GM21529 (cell line): ENCODE measurements at regions not wholly inside any gene's neighbourhood (a gene's known extent, or its start where the extent isn't known, plus 50 kb on each side); places are given as distances from the start of the nearest gene placed in this dataset.

Source experiments
- ATAC-seq: cut with Tn5 transposase; IDR thresholded peaks from one replicate; pipeline ENCODE4 v1.9.1; 2021; ENCODE audit not compliant: unreplicated experiment

DNA sequence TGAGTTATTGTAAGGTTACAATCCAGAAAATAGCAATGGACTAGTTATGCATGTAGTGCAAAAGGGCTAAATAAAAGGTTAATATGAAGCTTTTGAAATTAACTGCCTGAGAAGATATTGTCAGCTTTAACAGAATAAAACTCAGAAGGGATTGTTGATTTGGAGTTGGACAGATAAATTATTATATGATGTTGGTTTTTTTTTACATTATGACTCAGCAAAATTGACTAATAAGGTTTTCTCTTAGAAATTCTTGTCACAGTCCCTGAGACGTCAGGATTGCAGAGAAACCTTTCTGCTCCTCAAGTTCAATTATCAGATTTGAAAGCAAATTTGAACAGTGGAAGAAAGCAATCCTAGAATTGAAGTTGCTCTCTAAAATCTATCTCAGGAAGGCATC lies 946.9 kb downstream of the CBLN2 start:
- no peak for ATAC-seq

- ATAC-seq, result no peak
These were observed 960.9 kb downstream of the CBLN2 start for GRCh38 chr18:71583252-71583651.

GRCh38 chr18:71554686-71555085 lies 989.5 kb downstream of the CBLN2 start:
- no peak for ATAC-seq

DNA sequence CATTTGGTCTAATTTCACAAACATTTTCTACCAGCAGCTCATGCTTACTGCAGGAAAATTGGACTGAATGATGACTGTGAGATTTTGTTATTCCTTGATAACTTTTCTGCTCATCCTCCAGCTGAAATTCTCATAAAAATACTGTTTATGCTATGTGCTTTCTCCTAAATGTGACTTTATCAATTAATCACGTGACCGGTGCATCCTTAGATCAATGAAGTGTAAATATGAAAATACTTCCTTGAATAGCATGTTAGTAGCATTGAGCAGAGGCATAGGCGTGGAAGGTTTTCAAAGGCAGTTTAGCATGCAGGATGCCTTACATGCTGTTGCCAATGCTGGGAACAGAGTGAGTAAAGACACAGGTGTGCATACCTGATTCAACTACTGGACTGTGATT lies 1002.5 kb downstream of the CBLN2 start:
- ATAC-seq, result no peak

GRCh38 chr18:71529703-71530303 lies 1014.3 kb downstream of the CBLN2 start:
- no peak for ATAC-seq

- no peak for ATAC-seq
These were observed 1020.4 kb downstream of the CBLN2 start for GRCh38 chr18:71523483-71524435.

DNA sequence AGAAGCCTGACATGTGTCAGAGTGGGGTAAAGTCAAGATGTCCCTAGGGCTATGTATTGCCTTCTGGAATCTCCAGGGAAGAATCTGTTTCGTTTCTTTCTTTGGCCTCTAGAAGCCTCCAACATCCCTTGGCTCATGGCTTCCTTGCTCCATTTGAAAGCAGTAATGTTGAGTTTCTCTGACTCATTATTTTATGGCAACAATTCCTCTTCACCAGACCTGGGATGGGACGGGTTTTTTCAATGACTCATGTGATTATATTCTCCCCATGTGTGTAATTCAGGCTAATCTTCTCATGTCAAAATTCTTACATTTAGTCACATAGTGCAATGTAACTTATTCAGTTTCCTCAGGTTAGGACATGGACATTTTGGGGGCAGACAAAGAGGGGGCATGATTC lies 1038.6 kb downstream of the CBLN2 start:
- no peak for ATAC-seq

DNA sequence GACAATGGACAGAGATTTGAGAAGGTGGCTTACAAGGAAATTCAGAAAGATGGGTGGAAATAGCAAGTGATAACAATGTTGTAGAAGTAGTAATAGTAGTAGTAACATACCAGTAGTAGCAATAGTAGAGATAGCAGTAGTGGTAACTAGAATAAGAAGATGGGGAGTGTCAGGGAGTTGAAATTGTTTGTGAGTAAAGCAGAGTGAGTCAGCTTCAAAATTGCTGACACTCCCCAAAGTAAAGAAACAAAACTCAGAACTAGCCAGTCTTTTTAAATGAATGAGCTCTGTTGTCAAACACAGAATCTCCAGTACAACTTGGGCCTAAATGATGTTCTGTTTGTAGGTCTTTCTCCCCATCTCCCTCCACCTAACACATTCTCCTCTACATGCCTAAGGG lies 1040.9 kb downstream of the CBLN2 start:
- no peak for ATAC-seq

- ATAC-seq, result no peak
These were observed 1058.5 kb downstream of the CBLN2 start for GRCh38 chr18:71485611-71486010.

- no peak for ATAC-seq
These were observed 1072.0 kb downstream of the CBLN2 start for GRCh38 chr18:71471963-71472725.

GRCh38 chr18:71456206-71456605 lies 1087.9 kb downstream of the CBLN2 start:
- ATAC-seq, result no peak

DNA sequence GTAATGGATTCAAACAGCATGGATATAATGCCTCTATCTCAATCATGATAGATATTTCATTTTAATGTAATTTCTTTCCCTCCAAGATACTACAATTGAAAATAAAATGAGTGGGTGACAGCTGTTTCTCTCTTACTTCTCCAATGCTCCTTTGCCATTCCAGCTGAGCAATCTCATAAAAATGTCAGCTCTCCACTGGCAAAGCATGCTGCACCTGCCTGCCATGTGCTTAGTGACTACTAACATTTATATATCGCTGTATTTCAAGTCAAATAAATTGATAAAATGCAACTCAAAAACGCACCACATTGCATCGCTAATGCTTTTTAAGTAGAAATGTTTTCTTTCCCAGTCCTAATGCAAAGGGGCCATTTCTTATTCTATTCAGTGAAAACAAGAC lies 1093.9 kb downstream of the CBLN2 start:
- ATAC-seq, result no peak

DNA sequence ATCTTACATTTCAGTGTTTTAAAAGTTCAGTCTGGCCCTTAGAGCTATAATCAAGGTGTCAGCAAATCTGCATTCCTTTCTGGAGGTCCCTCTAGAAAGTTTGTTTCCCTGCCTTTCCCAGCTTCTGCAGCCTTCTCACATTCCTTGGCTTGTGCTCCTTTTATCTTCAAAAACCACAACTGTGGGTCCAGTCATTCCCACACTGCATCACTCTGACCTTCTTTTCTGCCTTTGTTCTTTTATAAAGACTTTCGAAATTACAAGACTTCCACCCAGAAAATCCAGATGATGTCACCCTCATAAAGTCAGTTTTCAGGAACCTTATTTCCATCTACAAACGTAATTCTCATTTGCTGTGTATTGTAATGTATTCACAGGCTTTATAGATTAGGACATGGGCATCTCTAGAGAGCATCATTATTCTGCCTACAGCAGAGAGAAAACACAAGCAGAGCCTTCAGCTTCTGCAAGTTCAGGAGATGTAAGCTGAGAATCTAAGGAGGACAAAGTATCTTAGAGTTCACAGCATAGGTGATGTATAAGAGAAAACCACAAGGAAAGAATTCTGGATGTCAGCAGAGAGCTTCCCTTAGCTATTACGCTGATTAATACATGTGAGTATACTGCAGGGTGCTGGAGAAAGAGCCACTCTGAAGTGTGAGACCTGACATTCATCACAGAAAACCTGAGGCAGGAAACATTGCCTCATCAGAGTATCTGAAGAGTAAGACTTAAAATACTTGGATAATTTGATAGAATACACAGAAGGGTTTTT lies 1100.2 kb downstream of the CBLN2 start:
- no peak for ATAC-seq

- no peak for ATAC-seq
These were observed 1101.4 kb downstream of the CBLN2 start for GRCh38 chr18:71442731-71443141.

DNA sequence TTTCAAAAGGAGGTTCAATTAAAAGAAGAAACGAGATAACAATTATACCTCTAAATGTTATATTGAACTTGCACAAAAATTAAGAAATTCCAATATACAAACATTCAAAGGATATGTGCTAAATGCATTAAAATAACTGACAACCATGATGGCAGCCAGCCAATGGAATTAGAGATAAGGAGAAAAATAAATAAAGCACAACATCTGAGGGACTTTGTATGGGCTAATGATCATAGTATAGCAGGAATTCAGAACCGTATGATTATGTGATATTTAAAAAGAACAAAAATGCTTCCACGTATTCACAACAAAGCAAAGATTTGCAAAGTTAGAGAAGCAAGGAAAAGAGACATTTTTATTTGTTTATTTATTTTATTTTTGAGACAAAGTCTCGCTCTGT lies 1103.0 kb downstream of the CBLN2 start:
- no peak for ATAC-seq

GRCh38 chr18:71437511-71437910 lies 1106.6 kb downstream of the CBLN2 start:
- no peak for ATAC-seq

DNA sequence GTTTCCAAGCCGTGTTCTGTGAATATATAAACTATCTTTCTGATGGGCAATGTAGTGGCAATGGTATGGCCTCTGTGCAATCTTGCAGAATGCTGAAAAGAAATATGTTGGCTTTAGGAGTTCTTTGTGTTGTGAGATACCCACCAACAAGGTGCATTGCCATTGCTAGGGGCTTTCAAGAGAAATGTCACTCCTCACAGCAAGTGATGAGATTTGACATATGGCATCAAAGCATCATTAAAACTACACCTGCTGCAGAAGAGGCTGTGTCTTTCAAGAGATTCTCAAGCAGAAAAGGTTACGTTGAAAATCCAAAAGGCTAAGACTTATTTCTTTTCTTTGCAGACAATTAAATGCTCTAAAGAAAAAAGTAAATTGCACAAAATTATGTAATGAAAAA lies 1110.8 kb downstream of the CBLN2 start:
- ATAC-seq, result no peak

- no peak for ATAC-seq
These were observed 1112.5 kb downstream of the CBLN2 start for GRCh38 chr18:71431689-71432088.

DNA sequence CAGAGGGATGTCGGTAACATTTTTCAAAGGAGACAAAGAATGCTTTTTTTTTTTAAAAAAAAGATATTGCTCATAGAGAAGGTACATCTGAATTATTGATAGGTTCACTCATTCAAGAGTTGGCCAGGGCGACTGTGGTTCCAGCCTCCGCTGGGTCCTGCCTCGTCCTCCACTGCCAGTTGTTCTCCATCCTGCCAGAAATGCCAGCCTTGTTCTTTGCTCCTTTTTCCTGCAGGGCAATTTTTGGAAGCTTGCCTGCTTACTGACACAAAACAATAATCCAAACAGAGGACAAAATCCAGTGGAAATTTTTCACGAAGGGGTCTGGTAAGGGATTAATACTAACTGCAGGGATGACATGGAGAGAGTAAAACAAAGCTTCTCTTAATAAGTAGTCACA lies 1113.0 kb downstream of the CBLN2 start:
- ATAC-seq, result no peak

GRCh38 chr18:71426441-71426840 lies 1117.7 kb downstream of the CBLN2 start:
- no peak for ATAC-seq
